BLaER1 treated with 17β-estradiol and CSF1 and Interleukin-3, amounts not matched to agents 10 nM and 100 nM (cell line): ENCODE measurements at regions not wholly inside any gene's neighbourhood (a gene's known extent, or its start where the extent isn't known, plus 50 kb on each side); places are given as distances from the start of the nearest gene placed in this dataset.

Source experiments
- H3K27ac ChIP-seq, 11 experiments: shearing (Covaris generic); formaldehyde crosslinking; 2 replicates each; pipeline ENCODE4 v1.8.1; 2022
- H3K27me3 ChIP-seq, 11 experiments: shearing (Covaris generic); formaldehyde crosslinking; 2 replicates each; pipeline ENCODE4 v1.8.1; 2022
- H3K36me3 ChIP-seq, 11 experiments: shearing (Covaris generic); formaldehyde crosslinking; 2 replicates each; pipeline ENCODE4 v1.8.1; 2022
- H3K4me1 ChIP-seq, 10 experiments: shearing (Covaris generic); formaldehyde crosslinking; 2 replicates each; pipeline ENCODE4 v1.8.1; 2022
- H3K4me2 ChIP-seq, 11 experiments: shearing (Covaris generic); formaldehyde crosslinking; 2 replicates each; pipeline ENCODE4 v1.8.1; 2022
- H3K4me3 ChIP-seq, 10 experiments: shearing (Covaris generic); formaldehyde crosslinking; 2 replicates each; pipeline ENCODE4 v1.8.1; 2022
- H3K9ac ChIP-seq, 11 experiments: shearing (Covaris generic); formaldehyde crosslinking; 2 replicates each; pipeline ENCODE4 v1.8.1; 2022
- H3K9me3 ChIP-seq, 11 experiments: shearing (Covaris generic); formaldehyde crosslinking; replicated peaks in 1 of 11; 2 replicates each; pipeline ENCODE4 v1.8.1; 2022
- H4K20me1 ChIP-seq, 11 experiments: shearing (Covaris generic); formaldehyde crosslinking; 2 replicates each; pipeline ENCODE4 v1.8.1; 2022
- Cebpa-rat ChIP-seq, 11 experiments: shearing (Covaris generic); IDR thresholded peaks; 2 replicates each; pipeline ENCODE4 v1.8.1; 2022

- peaks cover 0 to 57% (median 45%) of the 10 kb centered on the region in 10 experiments; a peak in 19 of 20 replicates for H3K4me1 ChIP-seq
- peak overlapping the region in 8 of 11 experiments; percentile 45 to 76 (median 66); a peak in 16 of 22 replicates for H3K4me2 ChIP-seq
- H4K20me1 ChIP-seq, result peaks cover 0 to 19% (median 0%) of the 10 kb centered on the region in 11 experiments; a peak in 6 of 22 replicates
- H3K27me3 ChIP-seq, result peaks cover 0 to 14% (median 0%) of the 10 kb centered on the region in 11 experiments; a peak in 9 of 22 replicates
- TF ChIP-seq Cebpa-rat (IDR thresholded peaks at IDR 0.05), result no peak
- no peak overlapping the region for H3K27ac ChIP-seq
- H3K36me3 ChIP-seq, result no peaks in the 10 kb centered on the region
- H3K9ac ChIP-seq, result no peak overlapping the region; a peak in 1 of 22 replicates
- no peak overlapping the region for H3K4me3 ChIP-seq
- H3K9me3 ChIP-seq, result 0 out of 22 replicates have a peak, but pooled peaks cover 0 to 5% (median 0%) of the 10 kb centered on the region in 11 experiments
Observed at GRCh38 chr4:3835527-3836405, 69.6 kb downstream of the ADRA2C start.

GRCh38 chr4:3836406-3836755 lies 70.2 kb downstream of the ADRA2C start:
- TF ChIP-seq Cebpa-rat (IDR thresholded peaks at IDR 0.05), result no peak
- H3K27ac ChIP-seq, result no peak overlapping the region
- peaks cover 0 to 14% (median 0%) of the 10 kb centered on the region in 11 experiments; a peak in 9 of 22 replicates for H3K27me3 ChIP-seq
- peaks cover 0 to 50% (median 42%) of the 10 kb centered on the region in 10 experiments; a peak in 19 of 20 replicates for H3K4me1 ChIP-seq
- peaks cover 0 to 19% (median 0%) of the 10 kb centered on the region in 11 experiments; a peak in 5 of 22 replicates for H4K20me1 ChIP-seq
- H3K9ac ChIP-seq, result no peak overlapping the region; a peak in 1 of 22 replicates
- no peaks in the 10 kb centered on the region for H3K36me3 ChIP-seq
- H3K9me3 ChIP-seq, result 0 out of 22 replicates have a peak, but pooled peaks cover 0 to 5% (median 0%) of the 10 kb centered on the region in 11 experiments
- no peak overlapping the region for H3K4me3 ChIP-seq
- peak overlapping the region in 8 of 11 experiments; percentile 45 to 76 (median 66); a peak in 15 of 22 replicates for H3K4me2 ChIP-seq

- no peak overlapping the region for H3K4me3 ChIP-seq
- H3K27ac ChIP-seq, result no peak overlapping the region
- peaks cover 0 to 54% (median 42%) of the 10 kb centered on the region in 10 experiments; a peak in 19 of 20 replicates for H3K4me1 ChIP-seq
- H4K20me1 ChIP-seq, result peaks cover 0 to 19% (median 0%) of the 10 kb centered on the region in 11 experiments; a peak in 4 of 22 replicates
- H3K4me2 ChIP-seq, result peak overlapping the region in 7 of 11 experiments; percentile 13 to 53 (median 37); a peak in 13 of 22 replicates
- H3K9me3 ChIP-seq, result 0 out of 22 replicates have a peak, but pooled peaks cover 0 to 5% (median 0%) of the 10 kb centered on the region in 11 experiments
- H3K27me3 ChIP-seq, result peaks cover 0 to 14% (median 0%) of the 10 kb centered on the region in 11 experiments; a peak in 9 of 22 replicates
- TF ChIP-seq Cebpa-rat (IDR thresholded peaks at IDR 0.05), result no peak
- H3K36me3 ChIP-seq, result no peaks in the 10 kb centered on the region
- no peak overlapping the region for H3K9ac ChIP-seq
Observed at GRCh38 chr4:3836756-3837601, 70.8 kb downstream of the ADRA2C start.

- no peak overlapping the region for H3K27ac ChIP-seq
- peaks cover 0 to 14% (median 0%) of the 10 kb centered on the region in 11 experiments; a peak in 4 of 22 replicates for H4K20me1 ChIP-seq
- H3K4me2 ChIP-seq, result 0 out of 22 replicates have a peak overlapping the region, but pooled peaks of 1 of the 11 experiments have one; percentile 53
- no peaks in the 10 kb centered on the region for H3K36me3 ChIP-seq
- H3K9me3 ChIP-seq, result 0 out of 22 replicates have a peak, but pooled peaks cover 0 to 5% (median 0%) of the 10 kb centered on the region in 11 experiments
- H3K9ac ChIP-seq, result no peak overlapping the region
- H3K27me3 ChIP-seq, result peaks cover 0 to 14% (median 0%) of the 10 kb centered on the region in 11 experiments; a peak in 9 of 22 replicates
- no peak for TF ChIP-seq Cebpa-rat (IDR thresholded peaks at IDR 0.05)
- H3K4me1 ChIP-seq, result peaks cover 0 to 46% (median 38%) of the 10 kb centered on the region in 10 experiments; a peak in 19 of 20 replicates
- no peak overlapping the region for H3K4me3 ChIP-seq
Observed at GRCh38 chr4:3838437-3839380, 72.5 kb downstream of the ADRA2C start.

GRCh38 chr4:3845094-3845743 lies 79.0 kb downstream of the ADRA2C start:
- H3K36me3 ChIP-seq, result no peaks in the 10 kb centered on the region
- peaks cover 27 to 50% (median 40%) of the 10 kb centered on the region in 11 experiments for H3K9me3 ChIP-seq
- TF ChIP-seq Cebpa-rat (IDR thresholded peaks at IDR 0.05), result no peak
- H3K4me2 ChIP-seq, result no peak overlapping the region; a peak in 1 of 22 replicates
- no peak overlapping the region for H3K4me3 ChIP-seq
- H4K20me1 ChIP-seq, result no peaks in the 10 kb centered on the region
- no peak overlapping the region for H3K9ac ChIP-seq
- peaks cover 0 to 22% (median 2%) of the 10 kb centered on the region in 10 experiments; a peak in 11 of 20 replicates for H3K4me1 ChIP-seq
- no peaks in the 10 kb centered on the region for H3K27me3 ChIP-seq
- H3K27ac ChIP-seq, result no peak overlapping the region

- H4K20me1 ChIP-seq, result no peaks in the 10 kb centered on the region
- H3K4me2 ChIP-seq, result peak overlapping the region in 4 of 11 experiments; percentile 4 to 35 (median 29); a peak in 4 of 22 replicates
- H3K9ac ChIP-seq, result no peak overlapping the region
- peaks cover 30 to 55% (median 44%) of the 10 kb centered on the region in 11 experiments for H3K9me3 ChIP-seq
- no peaks in the 10 kb centered on the region for H3K36me3 ChIP-seq
- peaks cover 0 to 29% (median 8%) of the 10 kb centered on the region in 10 experiments; a peak in 15 of 20 replicates for H3K4me1 ChIP-seq
- H3K27ac ChIP-seq, result no peak overlapping the region
- no peak overlapping the region for H3K4me3 ChIP-seq
- TF ChIP-seq Cebpa-rat (IDR thresholded peaks at IDR 0.05), result no peak
- H3K27me3 ChIP-seq, result no peaks in the 10 kb centered on the region
Observed at GRCh38 chr4:3845744-3846429, 79.7 kb downstream of the ADRA2C start.
